ENCODE measurements at regions not wholly inside any gene's neighbourhood (a gene's known extent, or its start where the extent isn't known, plus 50 kb on each side); places are given as distances from the start of the nearest gene placed in this dataset.

- H3K36me3 Mint-ChIP-seq, result no peaks in the 10 kb centered on the region
- H3K9me3 Mint-ChIP-seq, result no peaks in the 10 kb centered on the region
- no peak for TF ChIP-seq CTCF (IDR thresholded peaks at IDR 0.05; ENCODE audit: unreplicated experiment)
- H3K4me1 Mint-ChIP-seq, result no peaks in the 10 kb centered on the region
- DNase-seq (ENCODE audit: low spot score in 2 of 2, unreplicated experiment in 2 of 2), result no peak
- no peaks in the 10 kb centered on the region for H3K27me3 Mint-ChIP-seq (ENCODE audit: low read depth)
- no peak overlapping the region for H3K27ac Mint-ChIP-seq
- no peak overlapping the region for H3K4me3 Mint-ChIP-seq
Observed at GRCh38 chr16:63907251-63907650, 1214.6 kb downstream of the CDH11 start.

GRCh38 chr16:63904930-63905329, 1216.9 kb downstream of the CDH11 start:
- no peaks in the 10 kb centered on the region for H3K9me3 Mint-ChIP-seq
- H3K4me3 Mint-ChIP-seq, result no peak overlapping the region
- H3K27ac Mint-ChIP-seq, result no peak overlapping the region
- no peaks in the 10 kb centered on the region for H3K4me1 Mint-ChIP-seq
- no peak for DNase-seq (ENCODE audit: low spot score in 2 of 2, unreplicated experiment in 2 of 2)
- TF ChIP-seq CTCF (IDR thresholded peaks at IDR 0.05; ENCODE audit: unreplicated experiment), result no peak
- no peaks in the 10 kb centered on the region for H3K27me3 Mint-ChIP-seq (ENCODE audit: low read depth)
- H3K36me3 Mint-ChIP-seq, result no peaks in the 10 kb centered on the region

GRCh38 chr16:63904182-63904581, 1217.7 kb downstream of the CDH11 start:
- no peak overlapping the region for H3K27ac Mint-ChIP-seq
- H3K9me3 Mint-ChIP-seq, result no peaks in the 10 kb centered on the region
- no peak for TF ChIP-seq CTCF (IDR thresholded peaks at IDR 0.05; ENCODE audit: unreplicated experiment)
- H3K4me1 Mint-ChIP-seq, result no peaks in the 10 kb centered on the region
- H3K36me3 Mint-ChIP-seq, result no peaks in the 10 kb centered on the region
- DNase-seq (ENCODE audit: low spot score in 2 of 2, unreplicated experiment in 2 of 2), result no peak
- no peaks in the 10 kb centered on the region for H3K27me3 Mint-ChIP-seq (ENCODE audit: low read depth)
- H3K4me3 Mint-ChIP-seq, result no peak overlapping the region

- no peak for TF ChIP-seq CTCF (IDR thresholded peaks at IDR 0.05; ENCODE audit: unreplicated experiment)
- no peaks in the 10 kb centered on the region for H3K4me1 Mint-ChIP-seq
- no peak overlapping the region for H3K27ac Mint-ChIP-seq
- no peaks in the 10 kb centered on the region for H3K27me3 Mint-ChIP-seq (ENCODE audit: low read depth)
- no peak for DNase-seq (ENCODE audit: low spot score in 2 of 2, unreplicated experiment in 2 of 2)
- no peaks in the 10 kb centered on the region for H3K9me3 Mint-ChIP-seq
- no peaks in the 10 kb centered on the region for H3K36me3 Mint-ChIP-seq
- H3K4me3 Mint-ChIP-seq, result no peak overlapping the region
Observed at GRCh38 chr16:63896383-63897109, 1225.3 kb downstream of the CDH11 start.

GRCh38 chr16:63890723-63891122, 1231.1 kb downstream of the CDH11 start:
- no peaks in the 10 kb centered on the region for H3K9me3 Mint-ChIP-seq
- no peak for TF ChIP-seq CTCF (IDR thresholded peaks at IDR 0.05; ENCODE audit: unreplicated experiment)
- H3K27me3 Mint-ChIP-seq (ENCODE audit: low read depth), result no peaks in the 10 kb centered on the region
- no peaks in the 10 kb centered on the region for H3K36me3 Mint-ChIP-seq
- peaks cover 7% of the 10 kb centered on the region for H3K4me1 Mint-ChIP-seq
- DNase-seq (ENCODE audit: low spot score in 2 of 2, unreplicated experiment in 2 of 2), result no peak
- no peak overlapping the region for H3K4me3 Mint-ChIP-seq
- H3K27ac Mint-ChIP-seq, result no peak overlapping the region

All from mesothelial cell of epicardium (in vitro differentiated cells).